Endothelial cell of umbilical vein (primary cell): ENCODE measurements at regions not wholly inside any gene's neighbourhood (a gene's known extent, or its start where the extent isn't known, plus 50 kb on each side); places are given as distances from the start of the nearest gene placed in this dataset.

Experiments used
- BruUV-seq: library from RNA; stranded (reverse); fragments of 400-500 nt; replicated peaks from 2 replicates; lab custom pipeline; 2021; lab: Mats Ljungman, UMichigan
- CTCF ChIA-PET: fragments of 300-600, 350-600 bp; sonication (Branson Sonifier 250); formaldehyde crosslinking; loops from one replicate; lab custom pipeline; 2021; ENCODE audit warnings: antibody characterized with exemption, inconsistent platforms; lab: Charles Lee
- POLR2A ChIA-PET: fragments of 300-600, 350-600 bp; sonication (Branson Sonifier 250); formaldehyde crosslinking; loops from one replicate; lab custom pipeline; 2021; ENCODE audit warnings: antibody characterized with exemption, inconsistent platforms; lab: Charles Lee
- DNase-seq: peaks from one replicate; pipeline ENCODE4 v3.0.0-alpha.2; 2011; ENCODE audit warnings: low read depth, low spot score
- FAIRE-seq: peaks from 2 replicates; lab custom pipeline; 2011; peaks lifted over from hg19 to GRCh38; lab: Jason Lieb, UNC
- H2AFZ ChIP-seq: 2 replicates; pipeline ENCODE4 v1.6.0; 2012; ENCODE audit warnings: low read depth, low read length, control low read depth, inconsistent platforms
- H3K27ac ChIP-seq: 2 replicates; pipeline ENCODE4 v1.5.1; 2011; ENCODE audit warnings: low read depth, mild to moderate bottlenecking, control low read depth, low read length, moderate library complexity; ENCODE audit not compliant: insufficient read depth
- H3K27me3 ChIP-seq, 2 experiments: 2 replicates each; pipeline versions ENCODE4 v1.6.0 to v1.6.1; 2011; ENCODE audit warnings: low read length in 2 of 2, mixed read lengths in 1 of 2; ENCODE audit not compliant: control insufficient read depth in 2 of 2, insufficient read depth in 2 of 2
- H3K36me3 ChIP-seq, 2 experiments: 2 replicates in 1 of 2; 3 replicates in 1 of 2; pipeline ENCODE4 v1.5.1; 2011; ENCODE audit warnings: low read length in 2 of 2, mild to moderate bottlenecking in 1 of 2, moderate library complexity in 1 of 2; ENCODE audit not compliant: control insufficient read depth in 2 of 2, insufficient read depth in 2 of 2; ENCODE audit errors: extremely low read depth in 1 of 2
- H3K4me1 ChIP-seq: 3 replicates; pipeline ENCODE4 v1.5.1; 2011; ENCODE audit warnings: mild to moderate bottlenecking, low read length; ENCODE audit not compliant: control insufficient read depth, insufficient read depth; ENCODE audit errors: extremely low read depth
- H3K4me2 ChIP-seq: 2 replicates; pipeline ENCODE4 v1.6.1; 2011; ENCODE audit warnings: low read length, control low read depth, mixed read lengths; ENCODE audit not compliant: insufficient read depth
- H3K4me3 ChIP-seq, 3 experiments: fragments of 200-600 bp in 1 of 3; sonication (generic), shearing (Covaris generic) in 1 of 3; replicated peaks in 1 of 3; 2 replicates each; pipeline ENCODE4 v1.5.1; 2011 to 2016; ENCODE audit warnings: control low read depth in 3 of 3, low read length in 3 of 3, mild to moderate bottlenecking in 2 of 3, inconsistent platforms in 1 of 3, low read depth in 1 of 3, moderate library complexity in 1 of 3; ENCODE audit not compliant: insufficient read depth in 1 of 3
- H3K79me2 ChIP-seq: 2 replicates; pipeline ENCODE4 v1.6.0; 2012; ENCODE audit warnings: low read length, inconsistent platforms; ENCODE audit not compliant: control insufficient read depth, insufficient read depth
- H3K9ac ChIP-seq: replicated peaks from 2 replicates; pipeline ENCODE3; 2011; ENCODE audit warnings: low read length, control low read depth; ENCODE audit not compliant: insufficient read depth; ENCODE audit errors: extremely low read depth
- H3K9me1 ChIP-seq: replicated peaks from 3 replicates; pipeline ENCODE4 v1.6.0; 2011; ENCODE audit warnings: mild to moderate bottlenecking, low read length; ENCODE audit not compliant: control insufficient read depth, insufficient read depth; ENCODE audit errors: extremely low read depth
- H3K9me3 ChIP-seq: replicated peaks from 2 replicates; pipeline ENCODE4 v1.5.1; 2012; ENCODE audit warnings: low read length, inconsistent platforms; ENCODE audit not compliant: control insufficient read depth, insufficient read depth
- H4K20me1 ChIP-seq: replicated peaks from 2 replicates; pipeline ENCODE3; 2011; ENCODE audit warnings: mild to moderate bottlenecking, low read length; ENCODE audit not compliant: control insufficient read depth, insufficient read depth; ENCODE audit errors: extremely low read depth
- CTCF ChIP-seq, 2 donors: IDR thresholded peaks; 1 replicate in 1 of 2; 2 replicates in 1 of 2; pipeline ENCODE4 v1.5.1; 2011; ENCODE audit warnings: low read length in 2 of 2, mild to moderate bottlenecking in 2 of 2, moderate library complexity in 2 of 2, control low read depth in 1 of 2, inconsistent platforms in 1 of 2, low read depth in 1 of 2; ENCODE audit not compliant: insufficient read depth in 1 of 2; ENCODE audit errors: extremely low read depth in 1 of 2
- EZH2 ChIP-seq: IDR thresholded peaks from 2 replicates; pipeline ENCODE4 v1.6.1; 2012; ENCODE audit warnings: borderline replicate concordance, low read depth, mild to moderate bottlenecking, moderate library complexity, low read length, inconsistent platforms; ENCODE audit not compliant: severe bottlenecking
- FOS ChIP-seq: IDR thresholded peaks from 2 replicates; pipeline ENCODE4 v1.6.1; 2011; ENCODE audit warnings: mild to moderate bottlenecking, low read length, moderate library complexity, borderline replicate concordance; ENCODE audit not compliant: insufficient read depth
- GATA2 ChIP-seq: IDR thresholded peaks from 2 replicates; pipeline ENCODE4 v1.7.0; 2011; ENCODE audit warnings: low read depth, mild to moderate bottlenecking, moderate library complexity, mixed read lengths, low read length; ENCODE audit not compliant: insufficient read length, insufficient read depth
- JUN ChIP-seq: IDR thresholded peaks from 2 replicates; pipeline ENCODE4 v1.6.1; 2011; ENCODE audit warnings: borderline replicate concordance, low read depth; ENCODE audit not compliant: insufficient read length, insufficient read depth
- MAX ChIP-seq: IDR thresholded peaks from 2 replicates; pipeline ENCODE4 v1.6.1; 2011; ENCODE audit not compliant: insufficient read depth, insufficient read length
- MYC ChIP-seq: IDR thresholded peaks from one replicate; pipeline ENCODE4 v1.6.1; 2011; ENCODE audit warnings: mild to moderate bottlenecking, low read depth, low read length
- POLR2A ChIP-seq: IDR thresholded peaks from 2 replicates; pipeline ENCODE4 v1.6.1; 2012; ENCODE audit warnings: low read depth, mild to moderate bottlenecking, control low read depth, low read length
- POLR2AphosphoS5 ChIP-seq: IDR thresholded peaks from 2 replicates; pipeline ENCODE4 v1.6.1; 2012; ENCODE audit warnings: low read depth, mild to moderate bottlenecking, control low read depth, low read length, moderate library complexity; ENCODE audit not compliant: insufficient read depth
- dilution Hi-C: fragments of 300-500 bp; cut with MboI; formaldehyde crosslinking; loops from one replicate; pipeline ENCODE4 v1.15.0; 2019; ENCODE audit warnings: low sequenced_read_pairs; ENCODE audit not compliant: extremely low pct_ligation_motif_present
- intact Hi-C: fragments of 100-400 bp; cut with micrococcal nuclease; formaldehyde crosslinking; loops from one replicate; pipeline ENCODE4 v1.10.0; 2022

GRCh38 chrX:115400960-115401359 is 111.4 kb downstream of the LUZP4 start:
- Histone ChIP-seq H3K36me3 (no peaks in the 10 kb centered on the region), H2AFZ (no peak overlapping the region), H3K9me3 (no peaks in the 10 kb centered on the region), H3K27me3 (no peaks in the 10 kb centered on the region), H3K79me2 (no peaks in the 10 kb centered on the region), H3K9me1 (no peaks in the 10 kb centered on the region), H3K4me3 (no peak overlapping the region), H3K9ac (no peak overlapping the region), H3K4me1 (peaks cover 7% of the 10 kb centered on the region), H3K27ac (no peak overlapping the region), H4K20me1 (no peaks in the 10 kb centered on the region), H3K4me2 (no peak overlapping the region)
- no peak for DNase-seq
- TF ChIP-seq FOS (no peak), GATA2 (no peak), POLR2A (no peak), EZH2 (no peak), CTCF (IDR thresholded peaks at IDR 0.05; ENCODE audit: extremely low read depth in 1 of 2, insufficient read depth in 1 of 2, low read depth in 1 of 2, low read length in 2 of 2) (no peak)
- ChIA-PET CTCF (no interaction called here), POLR2A (no interaction called here)
- no peak for FAIRE-seq
- intact Hi-C loops, result no loop called here
- BruUV-seq, result no TSS peak
- dilution Hi-C loops, result no loop called here

- dilution Hi-C loops, result no loop called here
- ChIA-PET CTCF (no interaction called here), POLR2A (no interaction called here)
Measured at GRCh38 chrX:115402299-115402698, 112.8 kb downstream of the LUZP4 start.

More at GRCh38 chrX:115402299-115402698, 112.8 kb downstream of the LUZP4 start:
- Histone ChIP-seq H3K4me3 (no peak overlapping the region), H3K27me3 (no peaks in the 10 kb centered on the region), H3K4me1 (peaks cover 7% of the 10 kb centered on the region), H3K9me3 (no peaks in the 10 kb centered on the region), H3K9me1 (no peaks in the 10 kb centered on the region), H3K4me2 (no peak overlapping the region), H3K27ac (no peak overlapping the region), H2AFZ (no peak overlapping the region), H3K36me3 (no peaks in the 10 kb centered on the region), H4K20me1 (no peaks in the 10 kb centered on the region), H3K9ac (no peak overlapping the region), H3K79me2 (no peaks in the 10 kb centered on the region)
- no peak for DNase-seq
- BruUV-seq, result no TSS peak
- no peak for FAIRE-seq
- intact Hi-C loops, result no loop called here
- TF ChIP-seq EZH2 (no peak), MYC (no peak), JUN (no peak), CTCF (IDR thresholded peaks at IDR 0.05; ENCODE audit: extremely low read depth in 1 of 2, insufficient read depth in 1 of 2, low read depth in 1 of 2, low read length in 2 of 2) (no peak), POLR2AphosphoS5 (no peak), MAX (no peak)
